Mucosa of descending colon (tissue), 3 donors: ENCODE measurements at regions not wholly inside any gene's neighbourhood (a gene's known extent, or its start where the extent isn't known, plus 50 kb on each side); places are given as distances from the start of the nearest gene placed in this dataset.

Experiments
- ATAC-seq: fragments of 200-7000 bp; cut with Tn5 transposase; one replicate; pipeline ENCODE4 v1.9.1; 2020; ENCODE audit warnings: mild to moderate bottlenecking, moderate library complexity
- DNase-seq, 3 donors: peaks; one replicate each; pipeline ENCODE4 v3.0.0-alpha.2; 2020
- H3K36me3 ChIP-seq: fragments of 200-600 bp; one replicate; pipeline ENCODE4 v1.8.0; 2021; ENCODE audit warnings: low read depth, mild to moderate bottlenecking
- H3K4me1 ChIP-seq: fragments of 200-600 bp; one replicate; pipeline ENCODE4 v1.8.0; 2021; ENCODE audit warnings: low read depth, mild to moderate bottlenecking
- H3K4me3 ChIP-seq: fragments of 200-600 bp; one replicate; pipeline ENCODE4 v1.8.0; 2021; ENCODE audit warnings: mild to moderate bottlenecking
- H3K9me3 ChIP-seq: fragments of 200-600 bp; one replicate; pipeline ENCODE4 v1.8.0; 2021; ENCODE audit warnings: mild to moderate bottlenecking
- CTCF ChIP-seq: fragments of 200-600 bp; IDR thresholded peaks from one replicate; pipeline ENCODE4 v1.8.0; 2022; ENCODE audit warnings: antibody characterized with exemption, mild to moderate bottlenecking
- intact Hi-C, 2 donors: fragments of 100-400 bp; cut with DNase I in 1 of 2; cut with micrococcal nuclease in 1 of 2; formaldehyde crosslinking; loops; one replicate each; pipeline versions ENCODE4 v1.11.0 to v1.11.1; 2022; cut with DNase I, micrococcal nuclease
- donor health status: DM: no; HTN: no; CAD: no; lungs with moderate emphysema.
- donor health status: DM: no; HTN: no; CAD: no.
- donor health status: DM: no; HTN: yes; CAD: no.

DNA sequence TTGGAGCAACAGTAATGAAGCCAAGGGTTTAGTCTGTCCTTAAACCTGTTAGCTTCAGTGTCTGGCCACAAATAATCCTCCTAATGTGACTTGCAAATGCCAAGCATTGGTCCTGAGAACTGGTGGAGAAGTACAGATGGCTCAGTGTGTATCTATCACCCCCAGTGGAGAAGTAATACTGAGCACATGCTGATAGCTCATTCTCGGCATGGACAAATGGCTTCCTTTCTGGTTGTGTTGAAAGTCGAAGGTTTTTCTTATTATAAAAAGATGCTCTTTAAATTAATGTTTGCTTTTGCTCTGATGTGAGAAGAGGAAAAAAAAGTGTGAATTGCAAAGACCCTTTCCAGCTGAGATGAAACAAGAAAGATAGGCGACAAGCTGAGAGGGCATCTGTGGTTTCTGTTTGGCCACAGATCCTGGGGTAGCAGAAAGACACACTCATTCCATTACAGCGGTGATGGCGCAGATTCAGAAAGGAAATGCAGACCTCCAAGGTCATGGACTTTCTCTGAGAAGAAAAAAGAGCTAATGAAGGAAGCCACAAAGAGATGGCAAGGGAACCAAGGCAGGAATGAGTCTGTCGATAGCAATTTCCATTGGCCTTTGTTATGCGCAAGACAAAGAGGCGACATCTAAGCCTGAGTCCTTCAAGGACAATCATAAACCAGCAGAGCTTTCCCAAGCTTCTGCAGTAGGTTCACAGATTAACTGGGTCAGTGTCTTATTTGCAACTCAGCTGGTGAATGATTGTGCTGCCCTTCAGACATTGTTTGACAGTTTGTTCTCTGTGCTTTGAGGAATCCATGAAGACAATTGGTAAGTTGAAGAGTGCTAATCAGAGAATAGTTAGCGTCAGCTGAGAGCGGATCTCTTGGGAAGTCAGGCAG, 155.5 kb upstream of the RGS6 start:
- no peak for TF ChIP-seq CTCF
- Histone ChIP-seq H3K36me3 (no peaks in the 10 kb centered on the region), H3K4me1 (no peaks in the 10 kb centered on the region), H3K4me3 (no peak overlapping the region), H3K9me3 (no peaks in the 10 kb centered on the region)
- intact Hi-C loops: no loop called here
- ATAC-seq (no peak), DNase-seq (no peak)

GRCh38 chr14:71780075-71780474, 152.2 kb upstream of the RGS6 start:
- no peak for TF ChIP-seq CTCF
- DNase-seq (peak in 1 of 3 donors; percentile 4), ATAC-seq (peak; percentile 25)
- intact Hi-C loops: no loop called here
- H3K9me3 ChIP-seq: no peaks in the 10 kb centered on the region
- no peak overlapping the region for H3K4me3 ChIP-seq
- H3K4me1 ChIP-seq: no peaks in the 10 kb centered on the region
- H3K36me3 ChIP-seq: no peaks in the 10 kb centered on the region

DNA sequence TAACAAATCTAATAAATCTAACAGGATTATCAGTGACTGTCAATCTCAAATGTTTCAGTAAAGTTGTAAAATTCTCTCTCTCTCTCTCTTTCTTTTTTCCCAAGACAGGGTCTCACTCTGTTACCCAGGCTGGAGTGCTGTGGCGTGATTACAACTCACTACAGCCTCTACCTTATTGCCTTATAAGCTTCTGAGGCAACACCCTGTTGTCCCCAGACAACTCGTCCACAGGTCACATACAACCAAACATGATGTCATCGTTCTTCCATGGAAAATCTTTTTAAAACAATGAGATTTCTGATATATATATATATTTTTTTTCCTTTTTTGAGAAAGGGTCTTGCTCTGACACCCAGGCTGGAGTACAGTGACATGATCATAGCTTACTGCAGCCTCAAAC, 151.4 kb upstream of the RGS6 start:
- Histone ChIP-seq H3K4me1 (no peaks in the 10 kb centered on the region), H3K36me3 (no peaks in the 10 kb centered on the region), H3K9me3 (no peaks in the 10 kb centered on the region), H3K4me3 (no peak overlapping the region)
- TF ChIP-seq CTCF: no peak
- intact Hi-C loops: no loop called here
- ATAC-seq: peak; percentile 55
- DNase-seq: peak in 1 of 3 donors; percentile 6

GRCh38 chr14:71783088-71783487, 149.1 kb upstream of the RGS6 start:
- intact Hi-C loops: no loop called here
- H3K9me3 ChIP-seq: no peaks in the 10 kb centered on the region
- no peaks in the 10 kb centered on the region for H3K4me1 ChIP-seq
- no peak for DNase-seq
- H3K36me3 ChIP-seq: no peaks in the 10 kb centered on the region
- no peak for TF ChIP-seq CTCF
- no peak for ATAC-seq
- no peak overlapping the region for H3K4me3 ChIP-seq

DNA sequence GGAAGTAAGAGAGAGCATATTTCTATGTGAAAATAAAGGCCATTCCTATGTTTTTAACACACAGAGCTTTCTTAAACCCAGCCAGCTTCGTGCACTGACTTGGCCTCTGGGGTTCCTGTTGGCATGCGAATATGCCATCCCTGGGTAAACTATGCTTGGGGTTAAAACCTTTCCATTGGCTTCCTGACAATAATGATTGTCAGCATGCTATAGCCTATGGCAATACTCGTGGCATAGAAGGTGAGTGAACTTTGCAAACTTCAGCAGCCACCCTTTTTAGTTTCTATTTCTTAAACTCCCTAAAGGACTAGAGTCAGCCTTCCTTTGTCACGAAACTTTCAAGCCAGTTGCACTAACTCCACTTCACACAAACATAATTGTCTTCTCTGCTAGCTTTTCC, 148.4 kb upstream of the RGS6 start:
- H3K36me3 ChIP-seq: no peaks in the 10 kb centered on the region
- H3K9me3 ChIP-seq: no peaks in the 10 kb centered on the region
- ATAC-seq (no peak), DNase-seq (no peak)
- no peaks in the 10 kb centered on the region for H3K4me1 ChIP-seq
- no peak overlapping the region for H3K4me3 ChIP-seq
- intact Hi-C loops: no loop called here
- TF ChIP-seq CTCF: no peak
